Muscle of back (tissue), 3 donors: ENCODE measurements at regions not wholly inside any gene's neighbourhood (a gene's known extent, or its start where the extent isn't known, plus 50 kb on each side); places are given as distances from the start of the nearest gene placed in this dataset.

Experiments
- DNase-seq, 3 donors: peaks; one replicate each; pipeline versions ENCODE4 v3.0.0 to v3.0.0-alpha.2; 2013

DNA sequence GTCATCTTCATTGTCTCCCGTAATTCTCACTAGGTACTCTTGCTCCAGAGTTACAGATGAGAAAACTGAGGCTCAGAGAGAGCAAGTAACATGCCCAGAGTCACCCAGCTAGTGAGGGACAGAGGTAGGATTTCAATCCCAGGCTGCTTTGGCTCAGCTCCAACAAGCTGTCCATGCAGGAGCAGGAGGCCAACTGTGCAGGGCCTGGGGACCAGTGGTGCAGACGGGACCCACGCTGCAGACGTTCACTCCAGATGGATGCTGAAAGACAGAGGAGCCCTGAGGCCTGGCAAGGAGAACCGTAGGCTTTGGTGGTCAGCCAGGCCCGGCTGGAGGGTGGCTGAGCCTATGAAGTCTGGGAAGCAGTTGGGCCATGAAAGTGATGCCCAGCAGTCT lies 102.6 kb downstream of the MCFD2 start:
- DNase-seq: peak in 2 of 3 donors; percentile 76 to 91
